MM.1S (cell line): ENCODE measurements at regions not wholly inside any gene's neighbourhood (a gene's known extent, or its start where the extent isn't known, plus 50 kb on each side); places are given as distances from the start of the nearest gene placed in this dataset.

Experiments
- DNase-seq: peaks from one replicate; pipeline ENCODE4 v3.0.0-alpha.2; 2015
- H2AFZ ChIP-seq: fragments of 300-600 bp; sonication (generic); 2 replicates; pipeline ENCODE4 v1.6.0; 2016; ENCODE audit warnings: antibody characterized with exemption, low read length
- H3F3A ChIP-seq: fragments of 300-600 bp; sonication (generic); 2 replicates; pipeline ENCODE4 v1.6.1; 2016; ENCODE audit warnings: mild to moderate bottlenecking, antibody characterized with exemption, low read length, moderate library complexity, mixed read lengths; ENCODE audit not compliant: insufficient read depth
- H3K27ac ChIP-seq: fragments of 300-600 bp; sonication (generic); 2 replicates; pipeline ENCODE4 v1.5.1; 2016; ENCODE audit warnings: mild to moderate bottlenecking, low read length
- H3K27me3 ChIP-seq: fragments of 300-600 bp; sonication (generic); replicated peaks from 2 replicates; pipeline ENCODE4 v1.6.0; 2016; ENCODE audit warnings: low read length; ENCODE audit not compliant: insufficient read depth
- H3K36me3 ChIP-seq: fragments of 300-600 bp; sonication (generic); replicated peaks from 2 replicates; pipeline ENCODE4 v1.6.1; 2016; ENCODE audit warnings: mild to moderate bottlenecking, low read length, mixed read lengths; ENCODE audit not compliant: insufficient read depth
- H3K4me1 ChIP-seq: fragments of 300-600 bp; sonication (generic); 2 replicates; pipeline ENCODE4 v1.6.1; 2016; ENCODE audit warnings: low read length, mixed read lengths
- H3K4me2 ChIP-seq: fragments of 300-600 bp; sonication (generic); 2 replicates; pipeline ENCODE4 v1.6.0; 2016; ENCODE audit warnings: low read depth, low read length
- H3K4me3 ChIP-seq: fragments of 300-600 bp; sonication (generic); 2 replicates; pipeline ENCODE4 v1.5.1; 2016; ENCODE audit warnings: low read length, mixed read lengths
- H3K79me2 ChIP-seq: fragments of 300-600 bp; sonication (generic); 2 replicates; pipeline ENCODE4 v1.6.1; 2016; ENCODE audit warnings: mixed run types, low read length, mixed read lengths
- H3K9ac ChIP-seq: fragments of 300-600 bp; sonication (generic); 2 replicates; pipeline ENCODE4 v1.6.1; 2016; ENCODE audit warnings: low read length, mixed read lengths
- H3K9me2 ChIP-seq: fragments of 300-600 bp; sonication (generic); replicated peaks from 2 replicates; pipeline ENCODE4 v1.6.1; 2016; ENCODE audit warnings: mild to moderate bottlenecking, low read length, mixed read lengths; ENCODE audit not compliant: insufficient read depth
- H3K9me3 ChIP-seq: fragments of 300-600 bp; sonication (generic); replicated peaks from 2 replicates; pipeline ENCODE4 v1.6.1; 2016; ENCODE audit warnings: mild to moderate bottlenecking, low read length, mixed read lengths; ENCODE audit not compliant: insufficient read depth
- H4K20me1 ChIP-seq: fragments of 300-600 bp; sonication (generic); 2 replicates; pipeline ENCODE4 v1.6.1; 2016; ENCODE audit warnings: mild to moderate bottlenecking, low read length, moderate library complexity, mixed read lengths; ENCODE audit not compliant: insufficient read depth
- EZH2 ChIP-seq: fragments of 300-600 bp; sonication (generic); optimal IDR thresholded peaks from 2 replicates; pipeline ENCODE3; 2017; ENCODE audit warnings: low read depth, mild to moderate bottlenecking, antibody characterized with exemption, low read length, mixed read lengths
- EZH2phosphoT487 ChIP-seq: fragments of 300-600 bp; sonication (generic); IDR thresholded peaks from 2 replicates; pipeline ENCODE4 v1.6.1; 2018; ENCODE audit warnings: antibody characterized with exemption, low read length
- TF ChIP-seq, protein P1 (sequence below): fragments of 300-600 bp; sonication (generic); IDR thresholded peaks from 2 replicates; pipeline ENCODE4 v1.5.1; 2016; ENCODE audit warnings: antibody characterized with exemption, low read length, mixed read lengths

- no peaks in the 10 kb centered on the region for H3K79me2 ChIP-seq
- DNase-seq: no peak
- no peaks in the 10 kb centered on the region for H3K9me2 ChIP-seq
- H3F3A ChIP-seq: no peaks in the 10 kb centered on the region
- H3K9ac ChIP-seq: no peak overlapping the region
- no peak overlapping the region for H2AFZ ChIP-seq
- H3K27ac ChIP-seq: no peak overlapping the region
- H3K36me3 ChIP-seq: no peaks in the 10 kb centered on the region
- no peak overlapping the region for H3K4me2 ChIP-seq
- H4K20me1 ChIP-seq: no peaks in the 10 kb centered on the region
- H3K27me3 ChIP-seq: no peaks in the 10 kb centered on the region
- H3K4me3 ChIP-seq: no peak overlapping the region
- no peaks in the 10 kb centered on the region for H3K9me3 ChIP-seq
- peaks cover 9% of the 10 kb centered on the region; the same call in 1 of the 2 replicates for H3K4me1 ChIP-seq
- no peak for TF ChIP-seq EZH2
- TF ChIP-seq, protein P1, sequence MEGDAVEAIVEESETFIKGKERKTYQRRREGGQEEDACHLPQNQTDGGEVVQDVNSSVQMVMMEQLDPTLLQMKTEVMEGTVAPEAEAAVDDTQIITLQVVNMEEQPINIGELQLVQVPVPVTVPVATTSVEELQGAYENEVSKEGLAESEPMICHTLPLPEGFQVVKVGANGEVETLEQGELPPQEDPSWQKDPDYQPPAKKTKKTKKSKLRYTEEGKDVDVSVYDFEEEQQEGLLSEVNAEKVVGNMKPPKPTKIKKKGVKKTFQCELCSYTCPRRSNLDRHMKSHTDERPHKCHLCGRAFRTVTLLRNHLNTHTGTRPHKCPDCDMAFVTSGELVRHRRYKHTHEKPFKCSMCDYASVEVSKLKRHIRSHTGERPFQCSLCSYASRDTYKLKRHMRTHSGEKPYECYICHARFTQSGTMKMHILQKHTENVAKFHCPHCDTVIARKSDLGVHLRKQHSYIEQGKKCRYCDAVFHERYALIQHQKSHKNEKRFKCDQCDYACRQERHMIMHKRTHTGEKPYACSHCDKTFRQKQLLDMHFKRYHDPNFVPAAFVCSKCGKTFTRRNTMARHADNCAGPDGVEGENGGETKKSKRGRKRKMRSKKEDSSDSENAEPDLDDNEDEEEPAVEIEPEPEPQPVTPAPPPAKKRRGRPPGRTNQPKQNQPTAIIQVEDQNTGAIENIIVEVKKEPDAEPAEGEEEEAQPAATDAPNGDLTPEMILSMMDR: no peak
- no peak for TF ChIP-seq EZH2phosphoT487
These were observed 128.9 kb upstream of the AKIRIN2 start for GRCh38 chr6:87830907-87831306.

DNA sequence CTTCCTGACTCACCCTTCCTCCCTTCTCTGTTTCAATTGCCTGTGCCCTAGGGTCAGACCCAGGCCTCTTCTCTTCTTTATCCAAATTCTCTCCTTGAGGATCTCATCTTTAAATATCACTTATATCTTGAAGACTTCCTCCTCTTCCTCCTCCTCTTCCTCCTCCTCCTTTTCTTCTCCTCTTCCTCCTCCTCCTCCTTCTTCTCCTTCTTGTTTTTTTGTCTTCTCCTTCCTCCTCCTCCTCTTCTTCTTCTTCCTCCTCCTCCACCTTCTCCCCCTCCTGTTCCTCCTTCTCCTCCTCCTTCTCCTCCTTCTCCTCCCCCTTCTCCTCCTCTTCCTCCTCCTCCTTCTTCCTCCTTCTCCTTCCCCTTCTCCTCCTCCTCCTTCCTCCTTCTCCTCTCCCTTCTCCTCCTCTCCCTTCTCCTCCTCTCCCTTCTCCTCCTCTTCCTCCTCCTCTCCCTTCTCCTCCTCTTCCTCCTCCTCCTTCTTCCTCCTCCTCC is 127.6 kb upstream of the AKIRIN2 start:
- no peaks in the 10 kb centered on the region for H3K9me3 ChIP-seq
- H3K9ac ChIP-seq: no peak overlapping the region
- H3K27ac ChIP-seq: no peak overlapping the region
- no peak overlapping the region for H3K4me2 ChIP-seq
- DNase-seq: no peak
- no peaks in the 10 kb centered on the region for H3K36me3 ChIP-seq
- H3F3A ChIP-seq: no peaks in the 10 kb centered on the region
- TF ChIP-seq EZH2phosphoT487 (no peak), EZH2 (no peak)
- TF ChIP-seq, protein P1: no peak
- no peak overlapping the region for H2AFZ ChIP-seq
- no peaks in the 10 kb centered on the region for H4K20me1 ChIP-seq
- peaks cover 9% of the 10 kb centered on the region; the same call in 1 of the 2 replicates for H3K4me1 ChIP-seq
- no peaks in the 10 kb centered on the region for H3K9me2 ChIP-seq
- H3K4me3 ChIP-seq: no peak overlapping the region
- no peaks in the 10 kb centered on the region for H3K79me2 ChIP-seq
- H3K27me3 ChIP-seq: no peaks in the 10 kb centered on the region

GRCh38 chr6:87828044-87828443 is 126.0 kb upstream of the AKIRIN2 start:
- no peak overlapping the region for H2AFZ ChIP-seq

More at GRCh38 chr6:87828044-87828443, 126.0 kb upstream of the AKIRIN2 start:
- peaks cover 9% of the 10 kb centered on the region; the same call in 1 of the 2 replicates for H3K4me1 ChIP-seq
- no peaks in the 10 kb centered on the region for H3K36me3 ChIP-seq
- TF ChIP-seq EZH2 (no peak), EZH2phosphoT487 (no peak)
- TF ChIP-seq, protein P1: no peak
- no peaks in the 10 kb centered on the region for H3K9me2 ChIP-seq
- DNase-seq: no peak
- no peaks in the 10 kb centered on the region for H3K9me3 ChIP-seq
- no peak overlapping the region for H3K4me2 ChIP-seq
- no peaks in the 10 kb centered on the region for H3K79me2 ChIP-seq
- H3F3A ChIP-seq: no peaks in the 10 kb centered on the region
- no peaks in the 10 kb centered on the region for H4K20me1 ChIP-seq
- no peak overlapping the region for H3K4me3 ChIP-seq
- H3K9ac ChIP-seq: no peak overlapping the region
- H3K27me3 ChIP-seq: no peaks in the 10 kb centered on the region
- no peak overlapping the region for H3K27ac ChIP-seq
